NCI-H748 (cell line): ENCODE measurements at regions not wholly inside any gene's neighbourhood (a gene's known extent, or its start where the extent isn't known, plus 50 kb on each side); places are given as distances from the start of the nearest gene placed in this dataset.
"Not testable (repeated sequence)": the region's sequence is repeated elsewhere in the genome, so short reads cannot be mapped to it uniquely, and the experiment has no call there.

Source experiments
- DNase-seq: peaks from one replicate; lab custom pipeline; 2025; ENCODE audit not compliant: unreplicated experiment; lab: John Stamatoyannopoulos, UW

DNA sequence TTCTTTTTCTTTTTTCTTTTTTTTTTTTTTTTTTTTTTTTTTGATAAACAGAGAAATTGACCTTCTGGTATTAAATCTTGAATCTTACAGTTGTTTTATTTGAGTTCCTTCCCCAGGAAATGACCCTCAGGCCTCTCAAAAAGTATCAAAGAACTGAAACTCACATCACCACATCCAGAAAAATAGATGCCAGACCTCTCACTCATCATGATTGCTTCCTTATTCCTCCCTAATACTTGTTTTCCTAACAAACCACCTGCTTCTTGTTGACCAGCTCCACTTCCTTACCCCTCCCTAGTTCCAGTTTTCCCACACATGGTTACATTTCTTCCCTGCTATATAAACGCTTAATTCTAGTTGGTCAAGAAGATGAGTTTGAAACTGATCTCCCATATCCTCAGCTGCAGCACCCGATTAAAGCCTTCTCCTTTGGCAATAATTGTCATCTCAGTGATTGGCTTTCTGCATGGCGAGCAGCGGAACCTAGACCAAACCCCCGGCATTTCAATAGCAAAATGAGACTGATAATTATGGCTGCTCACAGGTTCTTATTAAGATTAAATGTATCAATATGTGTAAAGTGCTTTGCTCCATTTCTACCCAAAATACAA is 681.1 kb upstream of the AUTS2 start:
- no peak for DNase-seq

DNA sequence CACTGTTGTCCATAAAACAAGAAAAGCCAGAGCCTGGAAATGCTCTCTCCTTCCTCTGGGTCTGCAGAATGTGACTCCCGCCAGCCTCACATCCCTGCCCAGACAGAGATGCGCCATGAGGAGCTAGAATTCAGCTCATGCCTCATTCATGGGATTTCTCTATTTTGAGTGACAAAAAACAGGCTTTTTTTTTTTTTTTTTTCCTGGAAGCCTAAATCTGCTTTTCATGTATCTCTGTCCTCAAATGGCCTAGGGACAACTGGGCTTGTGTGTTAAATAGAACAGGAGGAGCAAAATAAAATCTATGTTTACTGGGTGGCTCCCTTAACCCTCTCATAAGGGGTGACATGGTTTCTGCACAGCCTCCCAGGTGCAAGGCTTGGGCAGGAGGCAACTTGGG is 679.7 kb upstream of the AUTS2 start:
- no peak for DNase-seq

DNA sequence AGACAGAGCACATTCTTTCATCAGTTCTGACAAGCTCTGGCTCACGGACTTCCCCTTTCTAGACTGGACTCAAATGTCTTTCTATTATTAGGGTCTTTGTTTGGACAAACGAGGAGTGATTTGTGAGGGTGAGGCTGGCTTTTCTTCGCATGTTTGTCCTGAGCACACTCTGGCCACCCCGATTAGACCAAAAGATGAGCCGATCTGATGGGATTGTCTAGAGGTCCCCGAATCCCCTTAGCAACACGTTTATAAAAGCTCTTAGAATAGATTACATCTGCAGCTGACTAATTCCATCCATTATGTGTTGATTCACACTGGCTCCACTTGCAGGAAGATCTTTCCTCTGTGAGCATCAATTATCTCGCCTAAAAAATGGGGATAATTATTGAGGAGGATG is 675.4 kb upstream of the AUTS2 start:
- peak; percentile 96 for DNase-seq

DNA sequence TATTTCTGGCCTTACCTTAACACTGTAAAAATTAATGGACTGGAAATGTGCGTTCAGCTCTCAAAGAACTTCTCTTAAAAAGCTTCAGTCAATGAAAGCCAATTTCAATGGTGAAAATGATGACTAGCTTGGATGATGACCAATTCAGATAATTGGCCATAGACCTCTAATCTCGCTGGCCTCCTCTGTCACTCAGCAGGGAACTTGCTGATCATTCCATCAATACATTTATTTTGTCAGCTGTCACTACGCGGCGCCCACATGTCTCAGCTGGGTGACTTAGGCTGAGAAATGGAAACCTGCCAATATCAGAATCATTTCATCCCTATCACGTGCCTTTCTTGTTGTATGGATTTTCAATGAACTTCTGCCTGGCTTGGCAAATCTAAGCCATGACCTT is 673.0 kb upstream of the AUTS2 start:
- peak; percentile 98 for DNase-seq

- DNase-seq = peak; percentile 83
Measured at GRCh38 chr7:68929781-68930261, 668.5 kb upstream of the AUTS2 start.

GRCh38 chr7:68936471-68937035 is 661.7 kb upstream of the AUTS2 start:
- no peak for DNase-seq

DNA sequence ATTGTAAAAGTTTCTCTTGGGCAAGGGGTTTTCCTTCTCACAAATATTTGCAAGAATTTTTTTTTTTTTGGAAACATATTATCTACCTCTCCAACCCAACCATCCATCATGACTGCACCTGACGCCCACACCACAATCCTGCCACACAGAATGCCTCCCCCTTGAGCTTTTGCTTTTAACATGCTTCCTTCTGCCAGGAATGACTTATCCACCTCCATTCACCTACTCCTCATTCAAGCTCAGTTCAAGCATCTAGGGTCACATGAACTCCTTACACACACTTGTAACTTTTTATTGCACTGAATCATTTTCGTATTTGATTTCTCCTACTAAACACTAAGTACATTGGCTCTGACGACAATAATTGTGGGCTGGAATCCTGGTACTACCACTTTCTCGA is 660.1 kb upstream of the AUTS2 start:
- DNase-seq = no peak

DNA sequence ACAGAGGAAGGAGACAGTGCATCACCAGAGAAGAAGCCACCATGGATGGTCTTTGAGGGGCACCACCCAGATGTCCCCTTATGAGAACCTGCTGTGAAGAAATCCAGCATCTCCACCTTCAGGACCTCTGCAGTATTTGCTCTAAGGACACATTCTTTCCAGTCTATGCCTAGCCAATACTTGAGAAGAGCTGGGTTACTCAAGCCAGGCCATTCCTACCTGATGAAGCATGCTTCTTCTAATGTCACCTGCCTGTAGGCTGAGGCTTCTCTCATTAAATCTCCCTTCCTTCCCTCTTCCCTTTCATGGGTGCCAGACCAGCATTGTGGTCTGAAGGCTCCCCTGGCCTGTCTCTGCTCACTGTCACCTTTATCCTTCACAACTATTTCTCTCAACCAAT is 654.5 kb upstream of the AUTS2 start:
- DNase-seq = no peak

DNA sequence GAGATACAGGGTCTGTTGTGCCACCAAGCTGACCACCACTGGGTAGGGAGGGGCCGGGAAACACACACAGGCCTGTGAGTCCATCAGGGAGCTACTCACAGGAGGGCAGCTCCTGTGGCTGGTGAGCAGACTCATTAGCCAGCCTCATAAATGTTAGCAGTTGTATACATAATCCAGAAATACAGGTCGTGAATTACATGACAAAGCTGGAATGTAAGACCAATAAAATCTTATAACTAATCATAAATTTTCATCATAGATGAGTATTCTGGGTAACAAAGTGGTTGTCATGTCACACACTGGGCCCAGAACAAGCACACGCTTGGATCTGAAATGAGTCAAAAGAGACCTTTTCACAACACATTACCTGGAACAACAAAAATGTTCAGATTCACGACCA is 642.6 kb upstream of the AUTS2 start:
- no peak for DNase-seq

DNA sequence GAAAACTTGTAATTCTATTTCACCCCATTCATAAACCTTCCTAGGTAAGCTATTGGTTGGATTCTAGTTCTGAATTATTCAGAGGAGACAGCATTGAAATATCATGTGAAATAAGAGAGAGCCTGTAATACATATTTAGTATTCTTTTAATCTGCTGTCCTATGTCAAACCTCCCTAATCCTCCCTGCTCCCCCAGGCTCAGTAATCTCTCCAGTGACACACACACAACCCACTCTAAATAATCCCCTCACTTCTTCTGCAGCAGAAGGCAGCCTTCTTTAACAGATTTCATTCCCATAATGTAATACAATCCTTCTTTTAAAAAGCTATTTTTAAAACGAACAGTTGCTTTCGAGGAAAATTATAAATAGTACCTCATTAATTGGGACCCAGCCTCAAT is 639.7 kb upstream of the AUTS2 start:
- DNase-seq = no peak

GRCh38 chr7:68963552-68963951 is 634.7 kb upstream of the AUTS2 start:
- no peak for DNase-seq

DNA sequence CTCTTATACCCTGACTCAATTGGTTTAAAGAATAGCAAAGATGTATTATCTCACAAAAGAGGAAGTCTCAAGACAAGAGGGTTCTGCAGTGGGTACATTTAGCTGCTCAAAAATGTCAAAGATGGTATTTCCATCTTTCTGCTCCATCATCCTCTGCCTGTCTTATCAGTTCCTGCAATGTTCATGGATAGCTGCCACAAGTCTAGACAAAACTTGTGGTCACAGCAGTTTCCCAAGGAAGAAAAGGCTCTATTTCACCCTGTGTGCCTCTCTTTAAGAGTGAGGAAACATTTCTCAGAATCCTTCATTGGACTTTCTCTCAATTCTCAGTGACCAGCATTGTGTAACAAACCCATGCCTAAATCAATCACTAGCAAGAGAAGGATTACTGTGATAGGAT is 634.2 kb upstream of the AUTS2 start:
- DNase-seq = no peak

DNA sequence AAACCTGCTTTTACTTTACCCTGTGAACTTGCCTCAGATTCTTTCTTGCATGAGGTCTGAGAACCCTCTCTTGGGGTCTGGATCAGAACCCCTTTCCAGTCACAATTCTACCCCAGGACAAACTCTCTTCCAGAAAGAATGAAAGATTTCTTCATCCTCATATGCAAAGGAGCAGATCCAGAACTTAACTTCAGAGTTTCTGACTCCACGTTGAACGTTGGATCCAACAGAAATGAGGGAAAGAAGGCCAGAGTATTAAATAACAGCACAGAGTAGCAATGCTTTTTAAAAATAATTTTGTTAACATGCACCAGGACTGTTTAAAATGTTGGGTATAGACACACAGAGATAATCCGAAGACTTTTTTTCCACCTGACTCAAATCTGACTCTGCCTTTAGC is 632.9 kb upstream of the AUTS2 start:
- no peak for DNase-seq

GRCh38 chr7:68967598-68967997 is 630.7 kb upstream of the AUTS2 start:
- no peak for DNase-seq

DNA sequence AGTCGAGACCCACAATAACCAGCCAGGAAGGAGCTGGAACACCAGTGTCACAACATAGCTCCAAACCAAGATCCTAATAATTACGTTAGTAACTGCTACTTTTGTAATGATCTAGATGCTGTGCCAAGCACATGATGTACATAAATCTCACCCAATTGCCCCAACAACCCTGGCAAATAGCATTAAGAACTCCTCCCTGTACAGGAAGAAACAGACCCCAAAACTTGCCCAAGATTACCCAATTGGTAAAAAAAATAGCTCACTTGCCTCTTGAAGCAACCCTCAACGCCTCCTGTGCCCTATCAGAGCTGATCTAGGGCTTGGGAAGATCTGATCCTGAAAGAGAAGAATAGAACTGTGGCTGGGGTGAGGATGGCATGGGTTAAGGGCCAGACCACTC is 628.7 kb upstream of the AUTS2 start:
- DNase-seq = no peak

DNA sequence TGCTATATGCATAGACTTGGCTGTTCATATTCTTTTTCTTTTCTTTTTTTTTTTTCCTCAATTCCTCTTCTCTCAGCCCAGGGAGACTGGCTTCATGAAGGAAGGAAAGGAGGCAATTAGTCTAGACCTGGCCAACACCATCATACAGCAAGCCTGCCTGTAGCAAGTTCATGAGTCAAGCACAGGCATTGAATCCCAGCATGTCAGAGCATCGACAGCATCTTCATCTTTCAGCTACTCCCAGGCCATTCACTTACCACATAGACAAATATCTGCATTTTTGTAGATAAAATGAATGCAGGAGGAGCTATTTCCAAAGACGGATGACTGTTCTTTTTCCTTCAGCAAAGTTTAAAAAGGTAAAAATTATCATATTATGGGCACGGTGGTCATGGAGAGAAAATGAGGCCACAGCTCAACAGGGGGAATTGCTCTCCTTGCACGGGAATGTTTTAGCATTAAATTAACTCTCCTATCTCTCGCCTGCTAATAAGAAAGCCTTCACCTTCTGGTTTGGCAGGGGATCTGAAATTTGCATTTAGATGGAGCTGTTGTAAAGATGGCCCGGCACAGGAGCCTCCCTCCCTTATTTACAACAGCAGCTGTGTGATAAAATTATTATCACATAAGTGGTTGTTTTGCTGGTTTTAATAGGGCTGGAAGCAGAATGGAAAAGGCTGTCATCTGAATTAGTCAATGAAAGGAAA is 626.5 kb upstream of the AUTS2 start:
- peak; percentile 16 for DNase-seq

DNA sequence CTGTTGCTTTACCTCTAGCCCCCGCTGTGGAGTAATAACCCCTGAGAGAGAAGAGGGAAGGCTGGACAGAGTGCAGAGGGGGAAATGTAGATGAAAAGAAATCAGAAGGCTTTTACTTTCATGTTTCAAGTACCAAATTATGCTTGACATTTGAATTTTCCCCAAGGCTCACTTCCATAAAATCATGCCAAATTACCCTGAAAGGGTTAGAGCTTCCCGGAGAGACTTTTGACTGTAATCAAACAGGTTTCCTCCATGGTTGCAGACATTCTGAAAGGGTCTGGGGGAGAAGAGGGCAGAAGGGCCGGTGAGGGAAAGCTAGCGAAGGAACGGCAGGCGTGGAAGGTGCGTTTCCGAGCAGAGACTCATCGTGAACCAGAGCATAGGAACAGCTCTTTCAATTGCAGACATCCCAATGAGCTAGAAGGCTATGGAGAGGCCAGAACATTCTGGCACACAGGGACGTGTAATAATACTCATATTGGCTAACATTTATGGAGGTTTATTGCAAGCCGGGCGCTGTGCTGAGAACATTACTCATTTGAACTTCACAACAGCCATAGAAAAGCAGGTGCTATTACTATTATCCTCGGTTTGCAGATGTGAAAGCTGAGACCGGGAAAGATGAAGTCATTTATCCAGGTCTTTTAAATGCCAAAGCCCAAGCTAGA is 620.8 kb upstream of the AUTS2 start:
- peak; percentile 5 for DNase-seq

- DNase-seq = no peak
Measured at GRCh38 chr7:68978710-68979109, 619.6 kb upstream of the AUTS2 start.

DNA sequence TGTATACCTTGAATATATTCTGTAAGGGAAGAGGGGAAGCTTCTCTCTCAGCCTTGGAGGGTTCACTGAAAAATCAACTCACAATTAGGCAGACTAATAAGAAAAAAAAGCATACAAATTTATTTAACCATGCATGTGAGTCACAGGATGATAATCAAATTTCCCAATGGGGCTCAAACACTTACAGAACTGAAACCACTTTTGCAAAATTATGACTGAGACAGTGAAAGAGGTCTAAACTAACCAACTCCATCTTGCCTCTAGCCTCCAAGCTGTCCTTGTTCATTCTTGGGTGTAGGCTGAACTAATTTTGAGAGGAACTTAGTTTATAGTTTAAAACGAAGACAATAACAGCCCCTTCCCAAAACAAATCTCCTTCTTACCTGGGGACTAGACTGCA is 618.3 kb upstream of the AUTS2 start:
- no peak for DNase-seq

- not testable (repeated sequence) for DNase-seq
Measured at GRCh38 chr7:68980432-68980831, 617.8 kb upstream of the AUTS2 start.

GRCh38 chr7:68984306-68984705 is 614.0 kb upstream of the AUTS2 start:
- no peak for DNase-seq

DNA sequence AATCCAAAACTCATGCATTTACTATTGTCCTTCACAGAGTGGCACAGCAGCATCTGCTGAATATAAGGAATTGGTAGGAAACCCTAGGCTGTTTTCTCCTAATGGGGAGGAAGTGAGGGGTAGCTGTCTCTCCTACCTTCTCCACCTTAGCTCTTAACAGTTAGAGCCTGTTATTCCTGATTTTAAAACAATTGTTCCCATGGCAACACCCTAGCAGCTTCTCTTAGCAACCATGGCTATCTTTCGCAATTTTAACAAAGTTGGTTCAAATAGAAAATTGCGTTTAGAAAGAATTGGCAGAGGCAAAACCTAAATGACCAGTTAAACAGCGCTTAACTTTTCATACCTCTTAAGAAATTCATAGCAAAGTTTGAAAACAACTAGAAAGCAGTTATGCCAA is 603.4 kb upstream of the AUTS2 start:
- DNase-seq = peak; percentile 49
